ENCODE measurements at regions not wholly inside any gene's neighbourhood (a gene's known extent, or its start where the extent isn't known, plus 50 kb on each side); places are given as distances from the start of the nearest gene placed in this dataset.

GRCh38 chr7:26928703-26929347, 64.4 kb upstream of the SKAP2 start:
- no peak overlapping the region for H3K27ac Mint-ChIP-seq
- ChIA-PET CTCF (no interaction called here), POLR2A (no interaction called here)
- peaks cover 16% of the 10 kb centered on the region for H3K27me3 Mint-ChIP-seq
- no peak overlapping the region for H3K4me2 ChIP-seq (replicated peaks; ENCODE audit: low read depth, low read length, poor library complexity, severe bottlenecking)
- no peak overlapping the region for H3K9ac ChIP-seq (ENCODE audit: low read length)
- DNase-seq, result no peak
- intact Hi-C loops (cut with micrococcal nuclease), result no loop called here
- no peak overlapping the region for H2AFZ ChIP-seq (ENCODE audit: insufficient read depth, low read depth, low read length, poor library complexity, severe bottlenecking)
- H3K79me2 ChIP-seq (ENCODE audit: control insufficient read depth, insufficient read depth, low read length), result no peaks in the 10 kb centered on the region
- ATAC-seq (ENCODE audit: low read depth), result no peak
- TF ChIP-seq CTCF (IDR thresholded peaks at IDR 0.05) (no peak), EZH2 (IDR thresholded peaks at IDR 0.05; ENCODE audit: borderline replicate concordance, insufficient read depth, low read depth, low read length, poor library complexity, severe bottlenecking) (no peak)
- no peaks in the 10 kb centered on the region for H3K9me3 ChIP-seq (ENCODE audit: control extremely low read depth in 1 of 3, control insufficient read depth in 2 of 3, insufficient read depth in 1 of 3, low read length in 2 of 3)
- no peaks in the 10 kb centered on the region for H3K9me3 Mint-ChIP-seq (ENCODE audit: insufficient read depth)
- no peak overlapping the region for H3K4me3 ChIP-seq (ENCODE audit: control extremely low read depth in 1 of 5, extremely low read depth in 1 of 5, insufficient read depth in 1 of 5, low read depth in 2 of 5, low read length in 4 of 5)
- 96% methylated on average over 4 of the region's 5 CpGs for WGBS (ENCODE audit: insufficient coverage)
- H3K4me1 ChIP-seq (ENCODE audit: control insufficient read depth in 2 of 2, insufficient read depth in 2 of 2, low read length in 2 of 2), result no peaks in the 10 kb centered on the region
- H3K27me3 ChIP-seq (replicated peaks in 1 of 4; ENCODE audit: control extremely low read depth in 1 of 4, control insufficient read depth in 3 of 4, insufficient read depth in 4 of 4, low read length in 3 of 4), result peaks cover 0 to 3% (median 0%) of the 10 kb centered on the region in 4 experiments
- no peaks in the 10 kb centered on the region for H4K20me1 ChIP-seq (ENCODE audit: control insufficient read depth, insufficient read depth, low read length, poor library complexity, severe bottlenecking)
- H3K36me3 ChIP-seq (replicated peaks in 1 of 2; ENCODE audit: control extremely low read depth in 1 of 2, control insufficient read depth in 1 of 2, extremely low read depth in 1 of 2, insufficient read depth in 2 of 2, low read length in 1 of 2), result no peaks in the 10 kb centered on the region
- no peak overlapping the region for H3K27ac ChIP-seq (ENCODE audit: low read length in 2 of 2)
- no peak overlapping the region for H3K4me3 Mint-ChIP-seq
- H3K4me1 Mint-ChIP-seq, result no peaks in the 10 kb centered on the region

- no peak for ATAC-seq (ENCODE audit: low read depth)
- Mint-ChIP-seq H3K27ac (no peak overlapping the region), H3K9me3 (ENCODE audit: insufficient read depth) (no peaks in the 10 kb centered on the region), H3K4me1 (no peaks in the 10 kb centered on the region), H3K4me3 (no peak overlapping the region), H3K27me3 (peaks cover 12% of the 10 kb centered on the region)
- Histone ChIP-seq H2AFZ (ENCODE audit: insufficient read depth, low read depth, low read length, poor library complexity, severe bottlenecking) (no peak overlapping the region), H3K79me2 (ENCODE audit: control insufficient read depth, insufficient read depth, low read length) (no peaks in the 10 kb centered on the region), H3K9me3 (ENCODE audit: control extremely low read depth in 1 of 3, control insufficient read depth in 2 of 3, insufficient read depth in 1 of 3, low read length in 2 of 3) (no peaks in the 10 kb centered on the region), H3K36me3 (replicated peaks in 1 of 2; ENCODE audit: control extremely low read depth in 1 of 2, control insufficient read depth in 1 of 2, extremely low read depth in 1 of 2, insufficient read depth in 2 of 2, low read length in 1 of 2) (no peaks in the 10 kb centered on the region), H4K20me1 (ENCODE audit: control insufficient read depth, insufficient read depth, low read length, poor library complexity, severe bottlenecking) (no peaks in the 10 kb centered on the region), H3K4me2 (replicated peaks; ENCODE audit: low read depth, low read length, poor library complexity, severe bottlenecking) (no peak overlapping the region), H3K9ac (ENCODE audit: low read length) (no peak overlapping the region), H3K27ac (ENCODE audit: low read length in 2 of 2) (no peak overlapping the region), H3K4me3 (ENCODE audit: control extremely low read depth in 1 of 5, extremely low read depth in 1 of 5, insufficient read depth in 1 of 5, low read depth in 2 of 5, low read length in 4 of 5) (no peak overlapping the region), H3K4me1 (ENCODE audit: control insufficient read depth in 2 of 2, insufficient read depth in 2 of 2, low read length in 2 of 2) (no peaks in the 10 kb centered on the region), H3K27me3 (replicated peaks in 1 of 4; ENCODE audit: control extremely low read depth in 1 of 4, control insufficient read depth in 3 of 4, insufficient read depth in 4 of 4, low read length in 3 of 4) (peaks cover 0 to 3% (median 0%) of the 10 kb centered on the region in 4 experiments)
- ChIA-PET POLR2A (no interaction called here), CTCF (no interaction called here)
- WGBS (ENCODE audit: insufficient coverage), result no CpG with 5 or more reads among the region's 2 CpGs
- TF ChIP-seq CTCF (IDR thresholded peaks at IDR 0.05) (no peak), EZH2 (IDR thresholded peaks at IDR 0.05; ENCODE audit: borderline replicate concordance, insufficient read depth, low read depth, low read length, poor library complexity, severe bottlenecking) (no peak)
- DNase-seq, result no peak
- intact Hi-C loops (cut with micrococcal nuclease), result no loop called here
These were observed 61.4 kb upstream of the SKAP2 start for GRCh38 chr7:26925768-26926167.
